ENCODE measurements at regions not wholly inside any gene's neighbourhood (a gene's known extent, or its start where the extent isn't known, plus 50 kb on each side); places are given as distances from the start of the nearest gene placed in this dataset.

GRCh38 chr18:45186832-45187231 lies 428.4 kb upstream of the SLC14A2 start:
- TF ChIP-seq EZH2 (IDR thresholded peaks at IDR 0.05; ENCODE audit: insufficient read depth, low read length) (no peak), CTCF (IDR thresholded peaks at IDR 0.05; ENCODE audit: insufficient read depth, low read depth, low read length) (no peak)

Data from astrocyte (in vitro differentiated cells and primary cell).